Upper lobe of right lung (tissue), 1 donor: ENCODE measurements at regions not wholly inside any gene's neighbourhood (a gene's known extent, or its start where the extent isn't known, plus 50 kb on each side); places are given as distances from the start of the nearest gene placed in this dataset.

ENCODE experiments used
- ATAC-seq: fragments of 200-7000 bp; cut with Tn5 transposase; one replicate; pipeline ENCODE4 v1.9.1; 2020; ENCODE audit warnings: mild to moderate bottlenecking, moderate library complexity
- DNase-seq: peaks from one replicate; pipeline ENCODE4 v3.0.0-alpha.2; 2020
- H3K27ac ChIP-seq: fragments of 200-600 bp; one replicate; pipeline ENCODE4 v1.8.0; 2022
- H3K27me3 ChIP-seq: fragments of 200-600 bp; one replicate; pipeline ENCODE4 v1.8.0; 2022; ENCODE audit warnings: mild to moderate bottlenecking
- H3K36me3 ChIP-seq: fragments of 200-600 bp; one replicate; pipeline ENCODE4 v1.8.0; 2022
- H3K4me1 ChIP-seq: fragments of 200-600 bp; one replicate; pipeline ENCODE4 v1.8.0; 2022
- H3K4me3 ChIP-seq: fragments of 200-600 bp; one replicate; pipeline ENCODE4 v1.8.0; 2022; ENCODE audit warnings: mild to moderate bottlenecking
- H3K9me3 ChIP-seq: fragments of 200-600 bp; one replicate; pipeline ENCODE4 v1.8.0; 2022
- intact Hi-C: fragments of 100-400 bp; cut with DNase I; formaldehyde crosslinking; loops from one replicate; pipeline ENCODE4 v1.11.0; 2022
- TF ChIP-seq, protein P1 (sequence below): fragments of 200-600 bp; IDR thresholded peaks from one replicate; pipeline ENCODE4 v1.8.0; 2022; ENCODE audit warnings: antibody characterized with exemption
- donor health status: DM: no; HTN: yes; CAD: no; lungs with severe emphysema.

DNA sequence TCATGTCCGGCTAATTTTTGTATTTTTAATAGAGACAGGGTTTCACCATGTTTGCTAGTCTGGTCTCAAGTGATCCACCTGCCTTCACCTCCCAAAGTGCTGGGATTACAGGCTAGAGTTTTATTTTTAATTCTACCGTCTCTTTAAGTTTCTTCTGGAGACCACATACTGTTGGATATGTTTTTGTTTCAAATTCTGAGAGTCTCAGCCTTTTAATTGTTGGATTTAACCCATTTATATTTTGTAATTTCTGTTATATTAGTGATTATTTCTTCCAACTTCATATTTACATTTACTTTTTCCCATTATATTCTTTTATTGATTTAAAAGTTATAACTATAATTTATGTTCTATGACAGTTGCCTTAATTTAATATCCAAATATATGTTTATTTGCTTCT lies 139.4 kb downstream of the BMS1 start:
- TF ChIP-seq, protein P1, sequence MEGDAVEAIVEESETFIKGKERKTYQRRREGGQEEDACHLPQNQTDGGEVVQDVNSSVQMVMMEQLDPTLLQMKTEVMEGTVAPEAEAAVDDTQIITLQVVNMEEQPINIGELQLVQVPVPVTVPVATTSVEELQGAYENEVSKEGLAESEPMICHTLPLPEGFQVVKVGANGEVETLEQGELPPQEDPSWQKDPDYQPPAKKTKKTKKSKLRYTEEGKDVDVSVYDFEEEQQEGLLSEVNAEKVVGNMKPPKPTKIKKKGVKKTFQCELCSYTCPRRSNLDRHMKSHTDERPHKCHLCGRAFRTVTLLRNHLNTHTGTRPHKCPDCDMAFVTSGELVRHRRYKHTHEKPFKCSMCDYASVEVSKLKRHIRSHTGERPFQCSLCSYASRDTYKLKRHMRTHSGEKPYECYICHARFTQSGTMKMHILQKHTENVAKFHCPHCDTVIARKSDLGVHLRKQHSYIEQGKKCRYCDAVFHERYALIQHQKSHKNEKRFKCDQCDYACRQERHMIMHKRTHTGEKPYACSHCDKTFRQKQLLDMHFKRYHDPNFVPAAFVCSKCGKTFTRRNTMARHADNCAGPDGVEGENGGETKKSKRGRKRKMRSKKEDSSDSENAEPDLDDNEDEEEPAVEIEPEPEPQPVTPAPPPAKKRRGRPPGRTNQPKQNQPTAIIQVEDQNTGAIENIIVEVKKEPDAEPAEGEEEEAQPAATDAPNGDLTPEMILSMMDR = no peak
- no peaks in the 10 kb centered on the region for H3K36me3 ChIP-seq
- H3K27me3 ChIP-seq = no peaks in the 10 kb centered on the region
- H3K4me1 ChIP-seq = no peaks in the 10 kb centered on the region
- DNase-seq (no peak), ATAC-seq (no peak)
- H3K4me3 ChIP-seq = no peak overlapping the region
- intact Hi-C loops = no loop called here
- H3K27ac ChIP-seq = no peak overlapping the region
- no peaks in the 10 kb centered on the region for H3K9me3 ChIP-seq

DNA sequence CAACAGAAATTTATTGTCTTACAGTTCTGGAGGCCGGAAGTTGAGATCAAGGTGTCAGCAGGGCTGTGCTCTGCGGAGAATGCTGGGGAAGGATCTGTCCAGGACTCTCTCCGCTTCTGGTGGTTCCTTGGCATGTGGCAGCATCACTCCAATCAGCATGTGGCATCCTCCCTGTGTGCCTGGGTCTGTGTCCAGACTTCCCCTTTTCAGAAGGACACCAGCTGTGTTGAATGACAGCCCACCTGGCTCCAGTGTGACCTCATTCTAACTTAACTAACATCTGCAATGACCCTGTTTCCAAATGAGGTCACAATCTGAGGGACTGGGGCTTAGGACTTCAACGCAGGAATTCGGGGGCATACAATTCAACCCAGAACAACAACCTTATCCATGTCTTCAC lies 141.9 kb downstream of the BMS1 start:
- peaks cover 20% of the 10 kb centered on the region for H3K27me3 ChIP-seq
- intact Hi-C loops = no loop called here
- H3K27ac ChIP-seq = no peak overlapping the region
- H3K4me3 ChIP-seq = no peak overlapping the region
- H3K36me3 ChIP-seq = no peaks in the 10 kb centered on the region
- no peaks in the 10 kb centered on the region for H3K4me1 ChIP-seq
- H3K9me3 ChIP-seq = no peaks in the 10 kb centered on the region
- TF ChIP-seq, protein P1 = no peak
- DNase-seq (no peak), ATAC-seq (no peak)

DNA sequence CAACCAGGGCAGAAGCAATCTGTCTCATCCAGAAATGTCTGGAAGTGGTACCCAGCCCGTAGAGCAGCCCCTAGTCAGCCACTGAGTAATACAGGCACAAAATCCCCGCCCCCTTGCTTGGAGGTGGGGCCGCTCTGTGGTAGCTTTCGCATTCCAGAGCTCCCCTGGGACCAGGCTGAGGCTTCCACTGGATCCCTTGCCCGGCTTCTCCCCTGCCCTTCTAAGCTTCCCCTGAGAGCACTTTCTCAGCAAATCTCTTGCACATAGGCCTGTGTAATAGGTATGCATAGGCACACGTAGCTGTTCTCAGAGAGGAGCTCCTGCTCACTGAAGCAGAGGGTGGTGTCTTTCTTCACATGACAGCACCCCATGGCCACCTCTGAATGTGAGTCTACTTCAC lies 144.2 kb downstream of the BMS1 start:
- Histone ChIP-seq H3K4me3 (no peak overlapping the region), H3K27me3 (peaks cover 41% of the 10 kb centered on the region), H3K4me1 (no peaks in the 10 kb centered on the region), H3K36me3 (no peaks in the 10 kb centered on the region), H3K9me3 (no peaks in the 10 kb centered on the region), H3K27ac (no peak overlapping the region)
- DNase-seq = no peak
- TF ChIP-seq, protein P1 = no peak
- intact Hi-C loops = no loop called here
- no peak for ATAC-seq

GRCh38 chr10:42928064-42928463 lies 145.5 kb downstream of the BMS1 start:
- intact Hi-C loops = no loop called here
- H3K27ac ChIP-seq = no peak overlapping the region
- ATAC-seq (no peak), DNase-seq (no peak)
- H3K9me3 ChIP-seq = no peaks in the 10 kb centered on the region
- H3K27me3 ChIP-seq = peaks cover 53% of the 10 kb centered on the region
- no peak overlapping the region for H3K4me3 ChIP-seq
- peaks cover 2% of the 10 kb centered on the region for H3K4me1 ChIP-seq
- TF ChIP-seq, protein P1 = no peak
- no peaks in the 10 kb centered on the region for H3K36me3 ChIP-seq

DNA sequence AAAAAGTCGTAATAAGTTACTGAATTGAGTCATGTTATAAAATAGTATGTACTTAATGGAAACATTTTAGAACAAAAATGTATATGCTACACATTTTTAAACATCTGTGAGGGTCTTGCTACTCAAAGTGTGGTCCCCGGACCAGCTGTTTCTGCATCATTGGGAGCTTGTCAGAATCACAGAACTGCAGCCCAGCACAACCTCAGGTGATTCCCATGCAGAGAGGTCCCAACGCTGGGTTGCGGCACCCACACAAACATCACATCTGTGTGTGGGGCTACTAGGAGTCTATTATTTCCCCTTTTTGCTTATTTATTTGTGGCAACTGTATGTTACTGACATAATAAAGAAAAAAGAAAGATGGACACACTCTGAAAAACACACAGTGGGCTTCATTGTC lies 146.6 kb downstream of the BMS1 start:
- peaks cover 65% of the 10 kb centered on the region for H3K27me3 ChIP-seq
- peaks cover 12% of the 10 kb centered on the region for H3K4me1 ChIP-seq
- DNase-seq (no peak), ATAC-seq (no peak)
- intact Hi-C loops = no loop called here
- TF ChIP-seq, protein P1 = no peak
- no peak overlapping the region for H3K4me3 ChIP-seq
- no peaks in the 10 kb centered on the region for H3K9me3 ChIP-seq
- H3K27ac ChIP-seq = no peak overlapping the region
- no peaks in the 10 kb centered on the region for H3K36me3 ChIP-seq

DNA sequence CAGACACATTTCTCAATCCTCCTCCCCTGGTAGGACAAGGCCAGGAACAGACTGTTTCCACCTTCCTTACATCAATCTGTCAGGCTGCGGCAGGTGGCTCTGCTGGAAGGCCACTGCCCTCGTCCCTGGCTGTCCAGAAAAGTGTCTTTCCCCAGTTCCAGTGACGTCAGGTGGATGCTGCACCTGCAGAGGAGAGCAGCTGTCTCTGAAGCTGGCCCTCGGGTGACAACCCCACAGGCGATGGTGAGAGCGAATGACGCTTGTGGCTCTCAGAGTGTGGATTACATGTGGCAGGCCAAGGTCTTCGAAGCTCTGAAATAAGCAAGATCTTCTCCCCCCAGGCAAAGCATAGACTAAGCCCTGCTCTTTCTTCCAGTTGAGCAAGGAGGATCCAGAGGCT lies 146.9 kb upstream of the RET start:
- intact Hi-C loops = no loop called here
- Histone ChIP-seq H3K27ac (no peak overlapping the region), H3K9me3 (no peaks in the 10 kb centered on the region), H3K4me1 (peaks cover 12% of the 10 kb centered on the region), H3K27me3 (peaks cover 70% of the 10 kb centered on the region), H3K36me3 (no peaks in the 10 kb centered on the region), H3K4me3 (no peak overlapping the region)
- ATAC-seq (no peak), DNase-seq (no peak)
- TF ChIP-seq, protein P1 = no peak
